Activated CD4-positive, alpha-beta T cell treated with anti-CD3 and anti-CD28 coated beads, Interleukin-2, amount 10 ng/mL, durations not matched to agents 24 days and 14 days (primary cell): ENCODE measurements at regions not wholly inside any gene's neighbourhood (a gene's known extent, or its start where the extent isn't known, plus 50 kb on each side); places are given as distances from the start of the nearest gene placed in this dataset.
A peak's percentile ranks its signal among the peaks of the same experiment; 100 is the strongest.

Experiments
- DNase-seq: peaks from one replicate; pipeline ENCODE4 v3.0.0; 2022
- H3K27ac Mint-ChIP-seq: one replicate; pipeline ENCODE4 v1.8.0; 2022; ENCODE audit warnings: mild to moderate bottlenecking, mixed read lengths
- H3K27me3 Mint-ChIP-seq: one replicate; pipeline ENCODE4 v1.8.0; 2022; ENCODE audit warnings: mixed read lengths
- H3K36me3 Mint-ChIP-seq: one replicate; pipeline ENCODE4 v1.8.0; 2022; ENCODE audit warnings: low read depth, mild to moderate bottlenecking, mixed read lengths
- H3K4me1 Mint-ChIP-seq: one replicate; pipeline ENCODE4 v1.8.0; 2021; ENCODE audit warnings: mixed read lengths
- H3K4me3 Mint-ChIP-seq: one replicate; pipeline ENCODE4 v1.8.0; 2022; ENCODE audit warnings: mild to moderate bottlenecking, moderate library complexity, mixed read lengths
- H3K9me3 Mint-ChIP-seq: one replicate; pipeline ENCODE4 v1.8.0; 2021; ENCODE audit warnings: mixed read lengths
- intact Hi-C: fragments of 100-400 bp; cut with micrococcal nuclease; formaldehyde crosslinking; loops from one replicate; pipeline ENCODE4 v1.15.1; 2023

DNA sequence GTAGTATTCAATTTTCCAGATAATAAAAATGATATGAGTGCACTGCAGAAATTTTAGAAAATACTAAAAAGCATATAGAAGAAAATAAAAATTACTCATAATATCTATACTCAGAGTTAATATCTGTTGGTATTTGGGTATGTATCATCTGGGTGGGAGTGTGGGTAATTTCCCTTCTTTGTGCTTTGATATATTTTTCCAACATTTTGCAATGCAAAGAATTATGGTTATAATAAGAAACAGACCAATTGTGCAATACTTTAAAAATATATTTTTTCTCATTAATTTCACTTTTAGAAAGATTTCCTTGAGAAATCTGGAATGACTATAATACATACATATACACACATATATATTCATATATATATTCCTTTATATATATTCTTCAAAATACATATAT lies 665.7 kb downstream of the ADGRL2 start:
- H3K9me3 Mint-ChIP-seq: no peaks in the 10 kb centered on the region
- intact Hi-C loops: no loop called here
- H3K27ac Mint-ChIP-seq: no peak overlapping the region
- H3K27me3 Mint-ChIP-seq: no peaks in the 10 kb centered on the region
- no peaks in the 10 kb centered on the region for H3K36me3 Mint-ChIP-seq
- H3K4me3 Mint-ChIP-seq: no peak overlapping the region
- DNase-seq: no peak
- no peaks in the 10 kb centered on the region for H3K4me1 Mint-ChIP-seq

DNA sequence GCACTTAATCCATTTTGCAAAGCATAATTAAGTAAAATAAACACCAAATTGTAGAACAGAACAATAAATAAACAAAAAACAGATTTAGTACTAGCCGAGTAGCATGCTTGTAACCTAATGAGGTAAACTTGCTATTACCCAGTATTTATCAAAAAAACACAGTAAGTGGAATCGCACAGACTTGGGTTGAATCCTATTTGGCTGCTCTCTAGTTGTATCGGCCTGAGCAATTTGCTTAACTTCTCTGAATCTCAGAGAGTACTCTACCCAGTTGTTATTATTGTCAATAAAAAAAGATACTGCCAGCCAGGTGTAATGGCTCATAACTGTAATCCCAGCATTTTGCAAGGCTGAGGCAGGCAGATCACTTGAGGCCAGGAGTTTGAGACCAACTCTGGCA lies 664.3 kb downstream of the ADGRL2 start:
- intact Hi-C loops: no loop called here
- no peaks in the 10 kb centered on the region for H3K36me3 Mint-ChIP-seq
- H3K4me3 Mint-ChIP-seq: no peak overlapping the region
- no peak overlapping the region for H3K27ac Mint-ChIP-seq
- H3K4me1 Mint-ChIP-seq: no peaks in the 10 kb centered on the region
- peaks cover 3% of the 10 kb centered on the region for H3K9me3 Mint-ChIP-seq
- DNase-seq: no peak
- no peaks in the 10 kb centered on the region for H3K27me3 Mint-ChIP-seq

DNA sequence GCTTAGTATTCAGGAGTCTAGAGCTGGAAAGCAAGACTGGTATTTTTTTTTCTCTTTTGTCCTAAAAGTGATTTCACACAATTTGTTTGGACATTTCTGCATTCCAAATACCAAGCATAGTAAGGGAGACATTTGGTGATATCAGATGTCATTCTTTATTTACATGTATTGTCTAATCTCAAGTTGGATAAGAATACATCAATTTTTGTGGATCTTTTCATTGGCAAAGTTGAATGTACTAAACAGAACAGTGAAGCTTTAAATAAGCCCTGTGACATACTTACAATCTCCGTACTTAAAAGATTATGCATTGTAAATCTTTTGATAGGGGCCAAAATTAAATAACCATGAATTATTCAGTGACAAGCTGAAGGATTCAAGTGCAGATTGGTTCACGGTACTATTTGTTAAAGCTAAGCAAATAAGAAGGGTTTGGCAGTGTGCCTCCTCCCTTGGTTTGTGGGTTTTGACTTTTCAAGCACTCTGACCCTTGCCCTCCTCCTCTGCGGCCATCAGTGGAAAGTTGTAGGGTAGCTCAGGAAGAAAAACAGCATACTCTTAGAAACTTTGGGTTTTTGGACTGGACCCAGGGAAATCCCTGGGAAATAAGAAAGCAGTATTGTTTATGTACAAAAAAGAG lies 663.7 kb downstream of the ADGRL2 start:
- intact Hi-C loops: no loop called here
- Mint-ChIP-seq H3K27ac (no peak overlapping the region), H3K36me3 (no peaks in the 10 kb centered on the region), H3K4me3 (no peak overlapping the region), H3K9me3 (peaks cover 3% of the 10 kb centered on the region), H3K27me3 (no peaks in the 10 kb centered on the region), H3K4me1 (no peaks in the 10 kb centered on the region)
- no peak for DNase-seq

DNA sequence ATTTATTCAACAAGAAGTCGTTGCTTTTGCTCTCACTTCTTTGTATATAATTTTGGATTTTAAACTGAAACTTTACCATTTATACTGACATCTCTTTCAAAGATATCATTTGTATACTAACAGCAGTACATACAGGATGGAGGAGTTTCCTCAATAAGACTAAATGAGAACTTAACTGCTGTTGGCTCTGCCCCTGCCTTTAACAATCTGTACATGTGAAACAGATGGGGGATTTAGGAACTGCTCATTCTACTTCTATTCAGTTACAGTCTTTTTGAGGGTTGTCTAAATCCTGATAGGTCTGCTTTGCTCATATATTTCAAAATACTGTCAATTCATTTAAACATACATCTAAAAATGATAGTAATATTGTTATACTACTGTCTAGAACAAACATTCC lies 663.2 kb downstream of the ADGRL2 start:
- Mint-ChIP-seq H3K27me3 (no peaks in the 10 kb centered on the region), H3K27ac (no peak overlapping the region), H3K4me1 (no peaks in the 10 kb centered on the region), H3K4me3 (no peak overlapping the region), H3K9me3 (peaks cover 3% of the 10 kb centered on the region), H3K36me3 (no peaks in the 10 kb centered on the region)
- intact Hi-C loops: no loop called here
- no peak for DNase-seq

DNA sequence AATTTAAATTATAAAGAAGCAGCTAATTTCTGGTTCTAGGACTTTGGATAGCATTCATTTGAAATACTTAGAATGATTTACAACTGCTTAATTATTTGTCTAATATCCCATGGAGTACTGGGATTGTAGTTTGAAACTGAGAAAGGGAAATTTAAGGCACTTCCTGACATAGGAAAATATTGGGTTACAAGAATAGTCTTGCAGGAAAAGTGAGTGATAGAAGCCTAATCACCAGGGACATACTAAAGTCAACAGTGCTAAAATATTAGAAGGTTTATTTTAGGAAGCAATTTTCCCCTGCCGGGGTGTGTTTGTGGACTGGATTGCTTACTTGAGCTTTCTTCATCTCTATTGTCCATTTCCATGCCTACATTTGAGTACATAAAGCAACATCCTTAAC lies 661.6 kb downstream of the ADGRL2 start:
- Mint-ChIP-seq H3K4me3 (no peak overlapping the region), H3K36me3 (no peaks in the 10 kb centered on the region), H3K9me3 (peaks cover 3% of the 10 kb centered on the region), H3K27me3 (no peaks in the 10 kb centered on the region), H3K4me1 (no peaks in the 10 kb centered on the region), H3K27ac (no peak overlapping the region)
- intact Hi-C loops: no loop called here
- no peak for DNase-seq

DNA sequence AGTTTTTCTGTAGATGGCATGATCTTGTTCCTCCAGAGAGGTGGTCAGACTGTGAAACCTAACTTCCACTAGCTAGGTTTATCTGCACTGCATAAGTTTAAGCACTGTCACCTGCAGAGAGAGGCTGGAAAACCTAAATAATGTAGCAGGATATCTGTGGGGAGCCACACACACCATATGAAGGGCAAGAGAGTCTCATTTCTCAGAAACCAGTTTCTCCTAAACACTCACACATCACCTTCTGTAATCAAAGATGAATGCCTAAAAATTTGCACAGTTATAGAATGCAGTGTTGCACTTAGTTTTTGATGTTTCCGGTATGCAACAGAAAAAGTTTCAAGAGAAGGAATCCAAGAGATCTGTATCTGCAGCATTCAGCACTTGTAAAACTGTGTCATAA lies 654.6 kb downstream of the ADGRL2 start:
- H3K9me3 Mint-ChIP-seq: peaks cover 11% of the 10 kb centered on the region
- peak overlapping the region; percentile 44 for H3K27ac Mint-ChIP-seq
- H3K27me3 Mint-ChIP-seq: no peaks in the 10 kb centered on the region
- peak overlapping the region; percentile 26 for H3K4me3 Mint-ChIP-seq
- H3K36me3 Mint-ChIP-seq: no peaks in the 10 kb centered on the region
- intact Hi-C loops: no loop called here
- DNase-seq: peak; percentile 58
- peaks cover 8% of the 10 kb centered on the region for H3K4me1 Mint-ChIP-seq

- no peak overlapping the region for H3K27ac Mint-ChIP-seq
Observed at GRCh38 chr1:82454431-82454830, 653.7 kb downstream of the ADGRL2 start.

DNA sequence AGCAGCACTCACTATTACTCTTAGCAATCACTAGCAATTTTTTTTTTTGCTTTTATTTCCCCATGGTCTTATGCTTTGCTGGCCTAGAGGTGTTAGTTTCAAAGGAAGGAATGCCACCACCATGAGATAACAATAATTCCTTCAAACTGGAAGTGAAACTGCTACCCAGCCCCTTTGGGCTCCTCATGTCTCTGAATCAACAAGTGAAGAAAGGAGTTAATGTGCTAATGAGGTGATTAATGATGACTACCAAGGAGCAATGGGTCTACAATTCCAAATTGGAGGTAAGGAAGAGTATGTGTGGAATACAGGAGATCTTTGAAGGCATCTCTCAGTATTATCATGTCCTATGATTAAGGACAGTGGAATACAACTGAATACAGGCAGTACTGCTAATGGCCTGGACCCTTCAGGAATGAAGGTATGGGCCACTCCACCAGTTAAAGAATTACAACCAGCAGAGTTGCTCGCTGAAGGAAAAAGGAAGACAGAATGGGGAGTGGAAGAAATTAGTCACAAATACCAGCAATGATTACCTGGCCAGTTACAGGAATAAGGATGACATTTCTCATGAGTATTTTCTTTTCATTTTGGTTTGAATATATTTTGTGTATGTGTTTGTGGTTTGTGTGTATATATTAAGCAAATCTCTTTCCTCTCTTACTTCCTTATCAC lies 652.9 kb downstream of the ADGRL2 start:
- H3K4me1 Mint-ChIP-seq: peaks cover 8% of the 10 kb centered on the region
- peaks cover 11% of the 10 kb centered on the region for H3K9me3 Mint-ChIP-seq
- DNase-seq: no peak
- H3K36me3 Mint-ChIP-seq: no peaks in the 10 kb centered on the region
- H3K27ac Mint-ChIP-seq: no peak overlapping the region
- H3K27me3 Mint-ChIP-seq: no peaks in the 10 kb centered on the region
- intact Hi-C loops: no loop called here
- no peak overlapping the region for H3K4me3 Mint-ChIP-seq

More at GRCh38 chr1:82454431-82454830, 653.7 kb downstream of the ADGRL2 start:
- intact Hi-C loops: no loop called here
- no peaks in the 10 kb centered on the region for H3K36me3 Mint-ChIP-seq
- peaks cover 11% of the 10 kb centered on the region for H3K9me3 Mint-ChIP-seq
- no peaks in the 10 kb centered on the region for H3K27me3 Mint-ChIP-seq
- peaks cover 8% of the 10 kb centered on the region for H3K4me1 Mint-ChIP-seq
- no peak overlapping the region for H3K4me3 Mint-ChIP-seq
- DNase-seq: no peak

- intact Hi-C loops: no loop called here
- Mint-ChIP-seq H3K4me3 (no peak overlapping the region), H3K36me3 (no peaks in the 10 kb centered on the region), H3K9me3 (peaks cover 11% of the 10 kb centered on the region), H3K27me3 (no peaks in the 10 kb centered on the region), H3K27ac (no peak overlapping the region), H3K4me1 (peaks cover 10% of the 10 kb centered on the region)
- DNase-seq: no peak
Observed at GRCh38 chr1:82452096-82452495, 651.4 kb downstream of the ADGRL2 start.

DNA sequence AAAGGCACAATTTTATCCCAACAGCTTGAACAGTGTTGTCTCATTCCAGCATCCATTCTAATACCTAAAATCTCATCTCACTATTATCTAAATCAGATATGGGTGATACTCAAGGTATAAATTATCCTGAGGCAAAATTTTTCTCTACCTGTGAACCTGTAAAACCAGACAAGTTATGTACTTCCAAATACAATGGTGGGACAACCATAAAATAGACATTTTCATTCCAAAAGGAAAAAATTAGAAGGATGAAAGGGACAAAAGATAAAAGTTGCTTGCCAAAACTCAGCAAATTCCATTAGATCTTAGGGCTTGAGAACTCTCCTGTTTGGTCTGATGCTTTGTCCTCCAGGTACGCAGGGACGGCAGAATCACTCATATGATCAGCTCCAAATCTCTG lies 650.5 kb downstream of the ADGRL2 start:
- no peak for DNase-seq
- Mint-ChIP-seq H3K27me3 (no peaks in the 10 kb centered on the region), H3K9me3 (peaks cover 11% of the 10 kb centered on the region), H3K4me3 (no peak overlapping the region), H3K27ac (no peak overlapping the region), H3K4me1 (peaks cover 12% of the 10 kb centered on the region), H3K36me3 (no peaks in the 10 kb centered on the region)
- intact Hi-C loops: no loop called here

DNA sequence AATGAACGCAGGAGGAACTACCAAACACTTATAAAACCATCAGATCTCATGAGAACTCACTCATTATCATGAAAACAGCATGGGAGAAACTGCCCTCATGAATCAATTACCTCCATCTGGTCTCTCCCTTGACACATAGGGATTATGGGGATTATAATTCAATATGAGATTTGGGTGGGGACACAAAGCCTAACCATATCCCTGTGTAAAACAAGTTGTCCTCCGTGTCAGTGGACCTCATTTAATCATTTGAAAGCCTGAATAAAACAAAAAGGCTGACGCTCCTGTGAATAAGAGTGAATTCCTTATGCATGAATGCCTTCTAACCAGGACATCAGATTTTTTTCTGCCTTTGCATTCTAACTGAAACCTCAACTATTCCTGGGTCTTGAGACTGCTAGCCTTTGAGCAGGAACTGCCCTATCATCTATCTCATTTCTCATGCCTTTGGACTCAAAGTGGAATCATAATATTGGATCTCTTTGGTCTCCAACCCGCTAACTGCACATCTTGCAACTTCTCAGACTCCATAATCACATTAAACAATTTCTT lies 648.8 kb downstream of the ADGRL2 start:
- no peak overlapping the region for H3K4me3 Mint-ChIP-seq
- H3K4me1 Mint-ChIP-seq: peaks cover 4% of the 10 kb centered on the region
- DNase-seq: no peak
- no peaks in the 10 kb centered on the region for H3K27me3 Mint-ChIP-seq
- H3K36me3 Mint-ChIP-seq: no peaks in the 10 kb centered on the region
- peaks cover 11% of the 10 kb centered on the region for H3K9me3 Mint-ChIP-seq
- no peak overlapping the region for H3K27ac Mint-ChIP-seq
- intact Hi-C loops: no loop called here

DNA sequence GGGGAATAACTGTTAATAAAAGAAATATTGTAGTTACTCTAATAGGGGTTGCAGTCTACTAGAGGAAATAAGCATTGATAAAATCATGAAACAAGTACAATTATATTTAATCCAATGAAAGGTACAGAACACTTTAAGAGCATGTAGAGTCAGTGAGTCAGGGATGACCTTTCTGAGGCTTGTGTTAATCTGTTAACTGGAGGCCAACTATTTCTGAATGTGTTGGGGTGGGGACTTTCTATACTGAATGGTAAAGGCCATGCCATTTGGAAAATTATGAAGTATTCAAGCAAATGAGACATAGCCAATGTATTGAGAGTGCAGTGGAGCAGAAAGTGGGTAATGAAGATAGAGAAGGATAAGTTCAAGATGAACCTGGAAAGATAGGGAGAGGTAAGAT lies 646.2 kb downstream of the ADGRL2 start:
- Mint-ChIP-seq H3K4me3 (no peak overlapping the region), H3K27me3 (no peaks in the 10 kb centered on the region), H3K36me3 (no peaks in the 10 kb centered on the region), H3K9me3 (peaks cover 4% of the 10 kb centered on the region), H3K27ac (no peak overlapping the region), H3K4me1 (peaks cover 4% of the 10 kb centered on the region)
- no peak for DNase-seq
- intact Hi-C loops: no loop called here

DNA sequence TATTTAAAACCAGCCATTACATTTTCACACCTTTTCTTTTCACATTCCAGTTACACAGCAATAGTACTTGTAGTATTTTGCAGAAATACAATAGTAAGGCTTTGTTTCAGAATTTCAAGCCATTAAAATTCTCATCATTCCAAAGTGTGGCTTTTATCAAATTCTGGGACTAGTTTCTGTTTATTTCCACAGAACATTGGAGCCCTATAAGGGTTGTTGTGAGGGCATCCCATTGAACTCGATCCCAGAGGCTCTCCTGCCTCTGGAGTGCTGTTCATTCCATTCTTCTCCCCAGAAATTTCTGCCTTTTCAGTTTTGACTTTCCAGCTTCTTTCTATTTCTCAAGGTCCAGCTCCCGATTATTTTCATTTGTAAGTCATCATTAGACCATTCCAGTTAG lies 645.5 kb downstream of the ADGRL2 start:
- no peak for DNase-seq
- Mint-ChIP-seq H3K4me1 (peaks cover 4% of the 10 kb centered on the region), H3K36me3 (no peaks in the 10 kb centered on the region), H3K27ac (no peak overlapping the region), H3K27me3 (no peaks in the 10 kb centered on the region), H3K4me3 (no peak overlapping the region), H3K9me3 (no peaks in the 10 kb centered on the region)
- intact Hi-C loops: no loop called here

DNA sequence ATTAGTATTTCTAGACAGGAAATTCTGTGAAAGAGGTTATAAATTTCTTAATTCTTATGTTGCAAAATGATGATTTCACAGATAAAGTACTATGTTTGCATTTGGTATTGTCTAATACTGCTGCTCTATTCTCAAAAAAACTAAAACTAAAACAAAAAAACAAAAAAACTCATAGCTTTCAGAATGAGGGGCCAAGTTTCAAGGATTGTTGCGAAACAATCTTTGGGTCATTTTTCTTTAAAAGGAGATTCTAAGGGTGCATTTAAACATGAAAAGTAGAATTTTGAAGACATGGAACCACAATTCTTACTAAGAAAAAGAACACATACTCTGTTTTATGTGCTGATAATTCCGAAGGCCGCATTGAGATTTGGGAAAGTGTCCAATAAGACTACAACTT lies 645.1 kb downstream of the ADGRL2 start:
- Mint-ChIP-seq H3K27ac (no peak overlapping the region), H3K36me3 (no peaks in the 10 kb centered on the region), H3K9me3 (no peaks in the 10 kb centered on the region), H3K4me1 (peaks cover 4% of the 10 kb centered on the region), H3K27me3 (no peaks in the 10 kb centered on the region), H3K4me3 (no peak overlapping the region)
- DNase-seq: no peak
- intact Hi-C loops: no loop called here

DNA sequence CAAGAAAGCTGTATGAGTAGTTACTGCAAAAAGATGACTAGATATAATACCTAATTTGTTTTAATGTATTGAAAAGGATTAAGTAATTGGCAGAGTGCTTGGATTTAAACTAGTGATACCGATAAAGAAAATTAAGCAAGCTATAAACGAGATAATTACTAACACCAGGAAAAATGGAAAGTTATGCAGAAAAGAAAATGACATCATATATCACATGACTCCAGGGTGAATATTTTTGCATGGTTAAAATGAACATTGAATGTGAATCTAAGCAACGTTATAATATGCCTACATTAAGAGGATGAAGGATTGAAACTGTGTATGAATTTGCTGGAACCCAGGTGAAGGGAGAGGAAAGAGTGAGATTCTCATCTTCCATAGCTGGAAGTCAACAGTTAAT lies 644.4 kb downstream of the ADGRL2 start:
- H3K4me1 Mint-ChIP-seq: peaks cover 4% of the 10 kb centered on the region
- intact Hi-C loops: no loop called here
- H3K36me3 Mint-ChIP-seq: no peaks in the 10 kb centered on the region
- no peak overlapping the region for H3K27ac Mint-ChIP-seq
- H3K9me3 Mint-ChIP-seq: no peaks in the 10 kb centered on the region
- H3K4me3 Mint-ChIP-seq: no peak overlapping the region
- DNase-seq: no peak
- H3K27me3 Mint-ChIP-seq: no peaks in the 10 kb centered on the region
